GM19324 (cell line): ENCODE measurements at regions not wholly inside any gene's neighbourhood (a gene's known extent, or its start where the extent isn't known, plus 50 kb on each side); places are given as distances from the start of the nearest gene placed in this dataset.

Source experiments
- ATAC-seq: cut with Tn5 transposase; IDR thresholded peaks from one replicate; pipeline ENCODE4 v1.9.1; 2021; ENCODE audit warnings: mild to moderate bottlenecking, moderate library complexity; ENCODE audit not compliant: unreplicated experiment, low FRiP score

- ATAC-seq, result no peak
These were observed 148.3 kb downstream of the GAS1 start for GRCh38 chr9:86798966-86799365.

GRCh38 chr9:86796666-86797065 lies 150.6 kb downstream of the GAS1 start:
- no peak for ATAC-seq

DNA sequence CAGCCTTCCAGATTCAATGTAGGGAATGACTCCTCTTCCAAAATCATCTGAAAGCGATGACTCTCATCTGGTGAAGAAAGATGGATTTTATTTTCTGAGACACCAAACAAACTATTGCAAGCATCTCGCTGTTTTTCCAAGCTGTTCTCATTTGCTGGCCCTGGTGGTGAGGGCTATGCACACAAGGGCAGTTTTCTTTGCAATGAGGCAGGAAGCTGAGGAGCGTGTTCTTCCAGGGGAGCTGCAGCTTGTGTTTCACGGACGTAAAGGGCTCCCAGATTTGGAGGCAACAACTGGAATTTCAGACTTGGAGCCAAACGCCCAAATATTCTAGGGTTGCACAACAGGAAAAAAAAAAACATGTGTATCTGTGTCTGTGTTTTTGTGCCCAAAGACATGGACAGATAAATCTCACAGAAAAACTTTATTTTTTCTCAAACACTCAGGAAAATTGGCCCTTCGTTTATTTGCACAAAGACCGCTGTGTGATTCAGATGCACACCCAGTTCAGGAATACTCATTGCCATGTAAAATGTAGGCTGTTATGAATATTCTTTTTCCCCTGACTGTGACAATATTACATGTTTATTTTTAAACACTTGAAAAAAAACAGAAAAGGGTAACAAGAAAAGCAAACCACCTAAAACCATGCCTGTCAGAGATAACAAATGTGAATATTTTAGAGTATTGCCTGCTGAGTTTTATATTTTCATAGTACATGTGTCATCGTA lies 151.3 kb downstream of the GAS1 start:
- no peak for ATAC-seq

DNA sequence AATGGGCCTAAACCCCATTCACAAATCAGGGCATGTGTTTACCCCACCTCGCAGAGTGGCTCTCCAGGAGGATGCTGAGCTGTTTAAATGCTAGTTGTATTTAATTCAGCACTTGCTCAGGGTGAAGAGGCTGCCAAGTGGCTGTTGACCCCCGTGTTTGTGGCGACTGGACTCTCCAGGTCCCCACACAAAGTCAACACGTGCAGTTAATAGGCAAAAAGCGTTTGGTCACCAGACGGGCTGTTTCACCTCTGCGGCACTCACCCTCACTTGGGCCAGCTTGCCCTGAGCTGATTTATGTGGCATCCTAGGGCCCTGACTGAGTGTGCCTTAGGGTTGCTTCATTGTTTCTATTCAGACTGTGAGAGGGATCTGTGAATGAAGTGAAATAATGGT lies 152.3 kb downstream of the GAS1 start:
- no peak for ATAC-seq

- ATAC-seq, result no peak
These were observed 152.8 kb downstream of the GAS1 start for GRCh38 chr9:86794391-86795046.

DNA sequence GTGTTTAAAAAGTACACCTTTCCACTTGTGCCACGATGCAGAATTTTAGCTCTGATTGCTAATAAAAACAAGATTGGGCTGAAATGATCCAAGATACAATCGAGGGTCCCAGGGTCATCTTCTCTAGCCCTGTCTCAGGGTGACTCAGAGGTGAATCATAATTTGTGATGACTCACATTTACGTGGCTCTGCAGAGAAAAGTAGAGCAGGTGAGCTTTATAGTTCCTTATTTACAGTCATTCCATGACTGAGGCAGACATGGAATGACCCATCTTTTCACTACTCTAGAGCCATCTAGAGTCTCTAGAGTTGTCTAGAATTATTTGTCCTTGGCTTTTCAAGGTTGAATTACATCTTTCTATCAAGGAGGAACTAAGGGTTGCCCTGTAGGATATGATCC lies 155.2 kb downstream of the GAS1 start:
- ATAC-seq, result no peak

DNA sequence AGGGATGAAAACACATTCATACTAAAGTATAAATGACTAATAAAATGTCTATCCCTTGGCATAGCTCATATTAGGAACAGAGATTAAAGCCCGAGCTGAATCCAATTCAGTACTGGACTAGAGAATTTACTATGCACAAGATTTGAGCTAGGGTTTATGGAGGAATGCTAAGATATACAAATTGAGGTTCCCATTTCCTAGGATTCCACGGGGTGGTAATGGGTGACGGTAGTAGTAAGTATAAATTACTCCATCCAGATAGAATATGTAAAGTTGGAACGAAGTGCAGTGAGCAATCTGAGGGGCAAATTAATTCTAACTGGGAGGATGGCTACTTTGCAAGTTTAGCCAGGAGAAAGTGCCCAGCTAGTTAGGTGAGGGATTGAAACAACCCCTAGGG lies 156.5 kb downstream of the GAS1 start:
- ATAC-seq, result no peak

GRCh38 chr9:86788456-86788855 lies 158.8 kb downstream of the GAS1 start:
- ATAC-seq, result no peak

GRCh38 chr9:86783884-86784283 lies 163.4 kb downstream of the GAS1 start:
- ATAC-seq, result no peak

GRCh38 chr9:86782831-86783230 lies 164.5 kb downstream of the GAS1 start:
- no peak for ATAC-seq

DNA sequence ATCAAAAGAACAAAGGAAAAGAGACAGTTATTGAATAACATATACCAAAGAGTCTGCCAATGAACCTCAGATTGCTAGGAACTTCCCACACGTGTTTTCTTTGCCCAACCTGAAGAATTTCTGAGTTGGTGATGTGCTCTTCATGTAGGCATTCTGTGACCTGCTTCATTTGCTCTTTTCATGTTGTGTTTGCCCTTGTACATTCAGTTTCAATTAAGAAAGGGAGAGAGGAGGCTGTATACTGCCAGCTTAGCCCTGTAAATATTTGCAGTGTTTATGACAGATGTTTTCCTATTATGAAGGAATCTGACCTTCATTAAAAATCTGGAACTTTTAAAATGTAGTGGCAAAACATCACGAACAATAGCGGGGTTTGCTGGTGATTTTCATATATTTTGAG lies 168.5 kb downstream of the GAS1 start:
- ATAC-seq, result no peak

DNA sequence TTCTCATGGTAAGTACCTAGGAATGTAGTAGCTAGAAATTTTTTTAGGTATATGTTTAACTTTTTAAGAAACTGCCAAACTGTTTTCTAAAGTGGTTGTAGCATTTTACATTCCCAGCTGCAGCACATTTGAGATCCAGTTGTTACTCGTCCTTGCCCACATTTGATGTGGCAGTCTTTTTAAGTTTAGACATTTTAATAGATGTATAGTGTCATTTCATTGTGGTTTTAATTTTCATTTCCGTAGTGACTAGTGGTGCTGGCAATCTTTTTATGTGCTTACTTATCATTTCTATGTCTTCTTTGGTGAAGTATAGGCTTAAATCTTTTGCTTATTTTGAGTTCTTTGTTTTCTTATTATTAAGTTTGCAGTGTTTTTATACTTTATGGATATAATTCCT lies 171.6 kb downstream of the GAS1 start:
- ATAC-seq, result no peak

DNA sequence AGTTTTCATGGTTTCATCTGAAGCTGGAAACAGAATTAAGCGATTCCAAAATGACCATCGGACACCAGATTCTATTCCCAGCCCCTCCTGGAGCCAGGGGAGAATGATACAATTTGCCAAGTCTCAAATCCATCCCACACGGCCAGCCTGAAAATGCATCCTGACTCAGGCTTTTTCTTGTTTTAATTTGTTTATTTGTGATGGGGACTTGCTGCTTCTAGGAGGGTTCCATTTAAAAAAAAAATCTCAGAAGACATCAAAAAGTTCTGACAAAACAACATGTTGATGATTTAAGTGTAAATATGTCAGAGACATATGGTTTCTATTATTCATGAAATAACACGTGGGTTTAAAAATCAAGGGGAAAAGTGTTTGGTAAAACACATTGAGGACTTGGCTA lies 173.2 kb downstream of the GAS1 start:
- ATAC-seq, result no peak

GRCh38 chr9:86773422-86773945 lies 173.8 kb downstream of the GAS1 start:
- no peak for ATAC-seq

DNA sequence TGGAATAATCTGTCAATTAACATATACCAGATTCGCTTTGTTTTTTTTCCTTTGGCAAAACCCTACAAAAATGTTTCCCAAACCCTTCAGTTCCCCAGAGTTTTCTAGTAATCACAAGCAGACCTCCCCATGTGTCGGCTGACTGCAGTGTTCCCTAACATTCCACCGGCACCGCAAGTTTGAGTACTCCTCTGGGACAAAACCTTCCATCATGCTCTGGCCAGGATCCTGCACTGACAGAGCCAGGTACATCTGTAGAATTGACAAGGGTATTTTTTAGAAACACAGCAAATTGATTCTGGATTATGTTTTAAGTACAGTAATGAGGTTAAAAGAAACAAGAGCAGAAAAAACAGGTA lies 174.7 kb downstream of the GAS1 start:
- no peak for ATAC-seq

GRCh38 chr9:86771941-86772634 lies 175.2 kb downstream of the GAS1 start:
- no peak for ATAC-seq

- ATAC-seq, result no peak
These were observed 175.9 kb downstream of the GAS1 start for GRCh38 chr9:86771420-86771819.

GRCh38 chr9:86768709-86769108 lies 178.6 kb downstream of the GAS1 start:
- no peak for ATAC-seq

DNA sequence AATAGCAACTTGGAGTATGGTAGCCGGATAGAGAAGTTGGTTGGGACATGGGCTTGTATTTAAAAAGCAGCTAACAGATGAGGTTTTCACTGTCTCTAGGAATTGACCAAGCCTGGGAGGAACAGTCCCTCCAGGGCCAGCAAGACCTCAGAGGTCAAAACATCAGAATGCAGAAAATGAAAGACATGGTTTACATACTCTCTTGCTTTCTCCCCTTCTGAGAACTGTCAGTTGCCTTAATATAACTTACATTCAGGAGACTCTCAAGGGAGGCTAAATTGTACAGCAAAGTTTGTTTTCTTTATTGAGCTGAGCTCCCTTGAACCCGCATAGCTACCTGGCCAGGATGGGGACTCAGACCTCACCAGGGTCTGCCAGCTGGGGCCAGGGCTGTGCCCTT lies 179.3 kb downstream of the GAS1 start:
- no peak for ATAC-seq

- no peak for ATAC-seq
These were observed 179.9 kb downstream of the GAS1 start for GRCh38 chr9:86767373-86767772.

DNA sequence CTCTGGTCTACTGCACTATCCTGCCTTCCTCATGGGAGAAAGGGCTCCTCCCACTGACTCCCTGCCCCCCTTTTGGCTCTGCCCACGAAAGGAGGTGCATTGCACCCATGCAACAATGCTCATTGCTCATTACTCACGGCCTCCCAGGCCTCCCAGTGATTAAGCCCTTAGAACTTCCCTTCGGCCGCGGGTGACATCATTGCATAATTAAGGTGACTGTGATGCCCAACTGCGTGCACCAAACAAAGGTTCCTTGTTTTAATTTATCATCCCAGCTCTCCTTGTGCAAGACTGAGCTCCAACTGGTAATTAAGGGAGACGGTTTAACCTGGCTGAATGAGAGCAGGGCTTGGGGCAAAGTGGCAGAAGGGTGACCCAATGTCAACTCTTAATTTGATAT lies 180.4 kb downstream of the GAS1 start:
- no peak for ATAC-seq

DNA sequence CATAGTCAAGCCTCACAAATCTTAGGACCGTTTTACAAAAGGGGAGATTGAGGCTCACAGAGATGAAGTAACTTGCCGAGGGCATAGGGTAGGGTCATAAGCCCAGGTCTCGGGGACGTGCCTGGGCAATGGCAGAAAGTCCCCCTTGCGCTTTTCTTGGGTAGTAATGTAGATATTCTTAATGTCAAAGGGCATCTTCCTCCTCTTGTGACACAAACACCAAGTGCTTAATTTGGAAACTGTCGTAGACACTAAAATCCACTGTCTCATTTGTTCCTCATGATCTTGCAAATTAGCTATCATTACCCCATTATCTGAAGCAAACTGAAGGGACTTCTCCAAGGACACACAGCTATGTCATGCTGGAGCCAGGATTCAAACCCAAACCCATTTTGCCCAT lies 180.8 kb downstream of the GAS1 start:
- ATAC-seq, result no peak
